ENCODE measurements at regions not wholly inside any gene's neighbourhood (a gene's known extent, or its start where the extent isn't known, plus 50 kb on each side); places are given as distances from the start of the nearest gene placed in this dataset.
A peak's percentile ranks its signal among the peaks of the same experiment; 100 is the strongest.

- H3K4me1 ChIP-seq (ENCODE audit: control insufficient read depth in 4 of 4, insufficient read depth in 4 of 4, low read length in 3 of 4), result peaks cover 10 to 25% (median 22%) of the 10 kb centered on the region in 4 donors
- DNase-seq (ENCODE audit: low spot score), result no peak
- no peak overlapping the region for H3K4me3 ChIP-seq (ENCODE audit: low read depth in 1 of 3, low read length in 3 of 3)
- H3K27ac ChIP-seq (ENCODE audit: low read depth in 1 of 2, low read length in 2 of 2), result no peak overlapping the region
- TF ChIP-seq REST (IDR thresholded peaks at IDR 0.05) (no peak), HNF4A (conservative IDR thresholded peaks at IDR 0.05) (peak in 1 of 2 donors; percentile 22), ATF3 (IDR thresholded peaks at IDR 0.05) (no peak), ZBTB33 (IDR thresholded peaks at IDR 0.05) (no peak), RXRA (IDR thresholded peaks at IDR 0.05) (peak in 1 of 2 donors; percentile 25), CTCF (IDR thresholded peaks at IDR 0.05; ENCODE audit: low read depth, low read length, missing input control) (no peak), EGR1 (IDR thresholded peaks at IDR 0.05; ENCODE audit: low read depth in 2 of 2) (no peak), FOXA1 (IDR thresholded peaks at IDR 0.05) (no peak), FOXA2 (IDR thresholded peaks at IDR 0.05) (no peak)
- no peaks in the 10 kb centered on the region for H3K36me3 ChIP-seq (ENCODE audit: control insufficient read depth in 4 of 4, insufficient read depth in 3 of 4, low read depth in 1 of 4, low read length in 3 of 4)
- no peaks in the 10 kb centered on the region for H3K27me3 ChIP-seq (ENCODE audit: control insufficient read depth in 4 of 4, insufficient read depth in 4 of 4, low read length in 3 of 4)
- H3K9me3 ChIP-seq (ENCODE audit: control insufficient read depth in 4 of 4, low read length in 3 of 4), result no peaks in the 10 kb centered on the region
- WGBS, result 64% methylated on average over 3 of the region's 3 CpGs
- H3K9ac ChIP-seq (ENCODE audit: low read depth in 1 of 2, low read length in 2 of 2), result no peak overlapping the region
Observed at GRCh38 chr5:82620957-82621600, 342.9 kb upstream of the RPS23 start.

GRCh38 chr5:82619097-82619496 is 340.9 kb upstream of the RPS23 start:
- Histone ChIP-seq H3K9ac (ENCODE audit: low read depth in 1 of 2, low read length in 2 of 2) (no peak overlapping the region), H3K9me3 (ENCODE audit: control insufficient read depth in 4 of 4, low read length in 3 of 4) (no peaks in the 10 kb centered on the region), H3K4me1 (ENCODE audit: control insufficient read depth in 4 of 4, insufficient read depth in 4 of 4, low read length in 3 of 4) (peaks cover 10 to 23% (median 20%) of the 10 kb centered on the region in 4 donors), H3K36me3 (ENCODE audit: control insufficient read depth in 4 of 4, insufficient read depth in 3 of 4, low read depth in 1 of 4, low read length in 3 of 4) (no peaks in the 10 kb centered on the region), H3K27me3 (ENCODE audit: control insufficient read depth in 4 of 4, insufficient read depth in 4 of 4, low read length in 3 of 4) (no peaks in the 10 kb centered on the region), H3K27ac (ENCODE audit: low read depth in 1 of 2, low read length in 2 of 2) (no peak overlapping the region), H3K4me3 (ENCODE audit: low read depth in 1 of 3, low read length in 3 of 3) (no peak overlapping the region)
- no peak for DNase-seq (ENCODE audit: low spot score)
- WGBS, result 95% methylated on average over 3 of the region's 3 CpGs
- TF ChIP-seq ATF3 (IDR thresholded peaks at IDR 0.05), result no peak
- no peak for TF ChIP-seq NR2F2 (IDR thresholded peaks at IDR 0.05)
- no peak for TF ChIP-seq MAX (IDR thresholded peaks at IDR 0.05)
- TF ChIP-seq RXRA (IDR thresholded peaks at IDR 0.05), result no peak
- no peak for TF ChIP-seq CTCF (IDR thresholded peaks at IDR 0.05; ENCODE audit: low read depth, low read length, missing input control)
- no peak for TF ChIP-seq FOXA1 (IDR thresholded peaks at IDR 0.05)
- TF ChIP-seq SP1 (IDR thresholded peaks at IDR 0.05), result no peak
- TF ChIP-seq TAF1 (conservative IDR thresholded peaks at IDR 0.05), result no peak
- no peak for TF ChIP-seq JUND (IDR thresholded peaks at IDR 0.05)
- TF ChIP-seq ZBTB33 (IDR thresholded peaks at IDR 0.05), result no peak
- no peak for TF ChIP-seq RAD21 (IDR thresholded peaks at IDR 0.05)
- TF ChIP-seq HNF4G (IDR thresholded peaks at IDR 0.05), result no peak
- no peak for TF ChIP-seq EGR1 (IDR thresholded peaks at IDR 0.05; ENCODE audit: low read depth in 2 of 2)
- no peak for TF ChIP-seq YY1 (IDR thresholded peaks at IDR 0.05)
